ENCODE measurements at regions not wholly inside any gene's neighbourhood (a gene's known extent, or its start where the extent isn't known, plus 50 kb on each side); places are given as distances from the start of the nearest gene placed in this dataset.

GRCh38 chr7:25712500-25712899 lies 439.5 kb upstream of the NFE2L3 start:
- H3K4me2 ChIP-seq (ENCODE audit: low read length): no peak overlapping the region
- peaks cover 24% of the 10 kb centered on the region for H3K27me3 ChIP-seq (ENCODE audit: insufficient read depth, low read length)
- H3K4me3 ChIP-seq (replicated peaks in 1 of 2; ENCODE audit: low read depth in 1 of 2, low read length in 2 of 2): no peak overlapping the region
- no peaks in the 10 kb centered on the region for H4K20me1 ChIP-seq (ENCODE audit: insufficient read depth)
- ATAC-seq (no peak), DNase-seq (ENCODE audit: low read depth, low spot score) (no peak)
- RAD21 ChIA-PET (ENCODE audit: low non-redundant PET in 1 of 2, low total read pairs in 2 of 2, uncharacterized antibody in 2 of 2, unreplicated experiment in 2 of 2): no interaction called here
- no peaks in the 10 kb centered on the region for H3K36me3 ChIP-seq (ENCODE audit: control insufficient read depth in 1 of 2, insufficient read depth in 2 of 2, low read length in 2 of 2)
- intact Hi-C loops (cut with micrococcal nuclease): no loop called here
- TF ChIP-seq YY1 (IDR thresholded peaks at IDR 0.05; ENCODE audit: extremely low read depth, insufficient replicate concordance, low read depth, low read length) (no peak), CTCF (IDR thresholded peaks at IDR 0.05 in 2 of 3, conservative IDR thresholded peaks at IDR 0.05 in 1 of 3; ENCODE audit: borderline replicate concordance in 1 of 3, insufficient read depth in 1 of 3, low read depth in 2 of 3, low read length in 2 of 3) (no peak), REST (IDR thresholded peaks at IDR 0.05; ENCODE audit: low read depth) (no peak), ELF1 (IDR thresholded peaks at IDR 0.05; ENCODE audit: borderline replicate concordance, low read depth) (no peak), ZNF274 (IDR thresholded peaks at IDR 0.05; ENCODE audit: low read depth, low read length) (no peak), JUND (IDR thresholded peaks at IDR 0.05) (no peak), FOSL1 (IDR thresholded peaks at IDR 0.05; ENCODE audit: low read depth) (no peak), EZH2phosphoT487 (IDR thresholded peaks at IDR 0.05; ENCODE audit: borderline replicate concordance) (no peak), TCF7L2 (IDR thresholded peaks at IDR 0.05; ENCODE audit: borderline replicate concordance, extremely low read depth, insufficient read depth, insufficient read length) (no peak), ZBTB33 (IDR thresholded peaks at IDR 0.05; ENCODE audit: extremely low read depth, insufficient replicate concordance, low read length) (no peak)
- no peaks in the 10 kb centered on the region for H3K9me3 ChIP-seq (ENCODE audit: control insufficient read depth in 1 of 2, insufficient read depth in 1 of 2, low read depth in 1 of 2, low read length in 2 of 2)
- no peak overlapping the region for H3K27ac ChIP-seq (ENCODE audit: low read depth, low read length)
- H3K9me2 ChIP-seq (ENCODE audit: insufficient read depth): no peaks in the 10 kb centered on the region
- H2AFZ ChIP-seq (ENCODE audit: low read depth, low read length, poor library complexity, severe bottlenecking): no peak overlapping the region
- no peaks in the 10 kb centered on the region for H3K79me2 ChIP-seq (ENCODE audit: insufficient read depth, low read length)
- POLR2A ChIA-PET: no interaction called here
- H3K4me1 ChIP-seq (ENCODE audit: control insufficient read depth in 1 of 2, insufficient read depth in 2 of 2, low read length in 2 of 2): no peaks in the 10 kb centered on the region
- BruUV-seq (replicated peaks): no TSS peak
- no peak overlapping the region for H3K9ac ChIP-seq (ENCODE audit: low read length)
- CTCF ChIA-PET: no interaction called here

Data from HCT116 (cell line).